Hematopoietic multipotent progenitor cell (in vitro differentiated cells): ENCODE measurements at regions not wholly inside any gene's neighbourhood (a gene's known extent, or its start where the extent isn't known, plus 50 kb on each side); places are given as distances from the start of the nearest gene placed in this dataset.

Source experiments
- DNase-seq, 3 donors: peaks; one replicate each; pipeline ENCODE4 v3.0.0-alpha.2; 2011 to 2015; ENCODE audit warnings: low read depth in 2 of 3, low spot score in 2 of 3

DNA sequence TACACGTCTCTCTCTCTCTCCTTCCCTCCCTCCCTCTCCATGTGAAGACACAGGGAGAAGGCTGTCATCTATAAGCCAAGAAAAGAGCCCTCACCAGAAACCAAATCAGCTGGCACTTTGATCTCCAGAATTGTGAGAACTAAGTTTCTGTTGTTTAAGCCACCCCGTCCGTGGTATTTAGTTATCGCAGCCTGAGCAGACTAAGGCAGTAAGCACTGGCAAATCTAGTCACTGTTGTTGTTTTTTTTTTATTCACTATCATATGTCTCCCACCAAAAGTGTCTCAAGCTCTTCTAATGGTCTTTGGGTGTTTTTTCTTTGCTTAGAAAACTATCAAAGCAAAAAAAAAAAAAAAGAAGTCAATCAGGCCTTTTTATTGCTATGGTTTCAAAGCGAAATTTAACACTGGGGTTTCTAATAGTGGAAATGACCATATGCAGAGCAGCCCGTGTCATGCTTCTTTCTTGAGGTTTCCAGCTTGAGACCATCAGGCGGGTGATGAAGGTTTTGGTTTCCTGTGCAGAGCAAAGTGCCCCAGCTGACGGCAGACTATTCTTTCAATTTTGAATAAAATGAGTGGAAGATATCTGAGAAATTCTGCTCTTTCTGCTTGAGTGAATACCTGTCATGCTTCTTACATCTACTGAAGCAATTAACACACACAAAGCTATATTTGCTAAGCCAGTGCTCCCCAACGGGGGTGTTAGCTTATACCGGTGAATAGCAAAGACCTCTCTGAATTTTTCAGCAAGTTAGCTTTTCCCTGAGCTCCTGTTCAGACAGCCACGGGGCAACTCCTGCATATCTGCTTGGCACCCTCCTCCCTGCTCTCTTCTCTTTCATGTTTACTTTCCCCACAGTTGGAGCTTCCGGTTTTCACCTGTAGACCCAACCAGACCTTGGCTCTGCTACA is 394.1 kb upstream of the ATP5MC3 start:
- DNase-seq, result peak in 2 of 3 donors; percentile 63 to 92

DNA sequence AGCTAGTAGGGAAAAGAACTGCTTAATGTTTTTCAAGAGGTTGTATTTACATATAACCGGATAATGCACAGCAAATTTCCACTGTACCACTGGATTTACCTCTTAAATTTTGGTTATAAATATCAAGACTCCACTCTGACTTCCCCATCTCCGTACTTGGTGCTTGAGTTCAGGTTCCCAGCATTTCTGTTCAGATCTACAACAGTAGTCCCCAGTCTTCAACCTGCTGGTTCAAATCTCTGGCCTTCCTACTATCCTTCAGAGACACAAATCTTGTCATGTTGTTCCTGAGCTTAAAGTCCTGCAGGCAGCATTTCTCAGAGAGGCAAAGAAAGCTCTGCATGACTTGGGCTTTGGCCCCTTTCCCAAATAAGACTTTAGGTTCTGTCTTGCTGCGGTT is 392.6 kb upstream of the ATP5MC3 start:
- DNase-seq, result no peak

DNA sequence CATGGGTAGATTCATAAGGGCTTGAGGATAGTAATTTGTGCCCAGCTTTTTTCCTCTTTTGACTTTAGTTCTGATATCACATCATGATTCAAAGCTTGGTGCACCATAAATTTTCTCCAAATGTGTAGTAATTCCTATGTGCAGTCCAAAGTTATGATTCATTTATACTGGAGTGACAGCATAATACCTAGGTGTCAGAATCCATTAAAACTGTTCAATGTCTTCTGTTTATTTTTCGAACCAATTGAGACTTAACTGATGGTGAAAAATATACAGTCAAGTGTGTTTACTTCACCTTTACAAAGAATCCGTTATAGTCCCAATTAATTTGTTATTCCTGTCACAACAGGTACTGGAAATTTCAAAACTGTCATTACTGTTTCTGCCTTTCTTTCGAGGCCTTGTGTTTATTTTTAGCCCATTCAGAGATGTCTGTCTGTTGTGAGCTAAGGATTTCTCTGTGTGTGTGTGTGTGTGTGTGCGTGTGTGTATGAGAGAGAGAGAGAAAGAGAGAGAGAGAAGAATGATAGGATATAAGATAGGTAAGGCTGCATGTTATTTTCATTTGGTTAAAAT is 389.7 kb upstream of the ATP5MC3 start:
- no peak for DNase-seq

DNA sequence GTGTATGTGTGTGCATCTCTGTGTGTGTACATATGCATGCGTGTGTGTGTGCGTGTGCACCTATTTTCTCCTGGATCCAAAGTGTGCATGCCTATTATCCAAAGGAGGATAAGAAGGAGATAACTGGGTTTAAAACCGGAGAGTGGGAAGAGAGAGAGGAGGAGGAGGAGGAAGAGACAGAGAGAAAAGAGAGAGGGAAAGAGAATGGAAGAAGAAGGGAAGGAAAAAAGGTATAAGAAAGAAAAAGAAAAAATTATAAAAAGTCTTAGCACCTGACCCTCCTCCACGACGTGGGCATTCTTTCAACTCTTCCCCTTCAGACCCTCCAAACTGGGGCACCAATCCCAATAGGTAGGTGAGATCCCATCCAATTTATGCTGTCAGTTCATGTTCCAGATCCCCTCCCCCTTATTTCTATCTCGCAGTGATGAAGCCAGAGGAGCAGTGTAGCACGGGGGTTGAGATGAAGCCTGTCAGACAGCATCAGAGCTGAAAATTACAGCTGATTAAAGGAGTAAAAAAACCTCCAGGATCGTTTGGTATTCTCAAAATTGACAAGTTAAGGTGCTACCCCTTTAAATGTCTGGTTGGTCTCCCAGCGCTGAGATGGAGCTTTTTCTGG is 386.7 kb upstream of the ATP5MC3 start:
- no peak for DNase-seq

DNA sequence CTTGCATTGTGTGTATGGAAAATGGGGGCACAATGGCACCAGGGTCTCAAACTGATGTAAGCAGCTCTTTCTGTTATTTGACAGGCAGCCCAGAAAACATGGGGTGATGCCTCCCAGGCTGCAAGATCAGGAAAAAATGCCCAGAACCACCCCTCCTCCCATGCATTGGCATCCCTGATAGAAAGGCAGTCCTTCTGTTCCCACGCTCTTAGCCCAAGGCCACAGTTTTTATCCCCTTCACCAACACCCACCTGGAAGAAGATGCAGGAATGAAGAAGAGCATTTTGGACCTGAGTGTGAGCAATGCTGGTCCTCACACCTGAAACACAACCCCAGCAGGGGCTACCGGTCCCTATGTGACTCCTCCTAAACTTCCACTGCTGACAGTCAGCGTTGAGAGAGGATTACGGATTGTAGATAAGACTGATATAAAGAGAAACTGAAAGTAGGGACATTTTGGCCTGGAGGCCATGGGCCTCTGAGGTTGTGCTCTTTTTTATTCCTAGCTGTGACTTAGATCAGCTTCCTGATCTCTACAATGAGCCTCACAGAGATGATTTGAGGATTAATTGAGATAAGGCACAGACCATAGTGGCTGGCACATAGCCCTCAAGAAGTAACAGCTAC is 386.0 kb upstream of the ATP5MC3 start:
- peak in 1 of 3 donors; percentile 40 for DNase-seq

DNA sequence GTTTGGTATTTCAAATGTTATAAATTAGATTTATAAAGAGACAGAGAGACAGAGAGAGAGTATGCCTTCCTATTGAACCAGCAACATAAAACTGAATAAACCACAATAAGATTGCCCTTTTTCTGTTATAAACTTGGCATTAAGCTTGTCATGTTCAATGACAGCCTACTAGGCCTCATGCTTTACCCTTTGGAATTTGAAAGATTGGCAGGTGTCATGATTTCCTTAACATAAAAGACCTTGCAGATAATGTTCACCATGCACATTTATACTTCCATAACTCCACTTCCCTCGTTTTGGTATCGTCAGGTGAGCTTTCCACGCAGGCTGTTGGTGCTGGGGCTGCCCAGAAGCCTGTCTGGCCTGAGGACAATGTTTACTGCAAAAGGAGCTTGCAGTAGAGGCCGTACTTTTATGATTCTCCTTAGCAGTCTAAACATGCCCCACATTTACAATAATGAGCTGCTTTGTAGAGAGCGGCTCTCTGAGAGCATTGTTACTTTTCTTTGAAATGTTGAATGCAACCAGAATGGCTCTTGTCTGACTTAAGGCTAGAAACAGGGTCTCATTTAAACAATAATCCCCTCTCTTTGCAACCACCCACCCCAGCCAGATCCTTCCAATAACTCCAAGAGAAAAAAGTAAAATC is 379.1 kb upstream of the ATP5MC3 start:
- no peak for DNase-seq

DNA sequence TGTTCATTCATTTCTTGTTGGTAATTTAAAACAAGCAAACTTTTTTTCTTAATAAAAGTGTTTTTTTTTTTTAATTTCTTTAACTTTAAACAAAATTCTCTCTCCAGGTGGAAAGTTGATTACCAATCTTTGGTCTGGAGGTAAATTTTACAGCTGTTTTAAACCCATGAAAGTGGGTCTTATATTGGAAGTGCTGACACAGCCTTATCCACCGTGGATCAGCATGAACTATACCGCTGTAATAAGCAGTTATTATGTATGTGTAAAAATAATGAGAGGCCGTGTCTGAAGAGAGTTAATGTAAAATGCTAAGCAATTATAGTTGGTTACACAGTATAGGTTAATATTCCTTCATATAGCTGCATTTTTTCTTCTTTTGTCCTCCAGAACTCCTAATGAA is 378.1 kb upstream of the ATP5MC3 start:
- no peak for DNase-seq

DNA sequence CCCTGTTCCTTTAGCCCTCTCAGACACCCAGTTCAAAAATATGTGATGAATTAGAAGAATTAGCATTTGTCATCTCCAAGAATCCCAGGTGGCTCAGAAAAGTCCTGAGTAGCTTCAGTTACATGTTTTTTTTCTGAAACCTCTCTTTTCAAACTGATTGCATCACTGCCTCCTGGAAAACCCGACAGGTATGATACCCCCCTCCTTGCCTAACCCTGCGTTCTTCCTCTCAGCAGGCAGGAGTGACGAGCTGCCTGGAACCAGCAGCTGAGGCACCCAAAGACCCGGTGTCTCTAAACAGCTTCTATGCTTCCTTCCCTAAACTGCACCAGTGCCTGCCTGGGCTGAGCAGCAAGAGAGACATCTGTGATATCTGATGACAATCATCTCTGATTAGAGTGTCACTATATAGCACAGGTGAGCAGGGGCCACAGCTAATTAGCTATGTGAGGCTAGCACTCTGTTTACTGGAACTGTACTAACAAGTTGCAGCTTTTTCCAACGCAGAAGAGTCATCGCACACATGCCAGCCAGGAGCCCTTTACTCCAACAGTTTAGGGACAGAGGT is 376.4 kb upstream of the ATP5MC3 start:
- DNase-seq, result peak in 1 of 3 donors; percentile 20

DNA sequence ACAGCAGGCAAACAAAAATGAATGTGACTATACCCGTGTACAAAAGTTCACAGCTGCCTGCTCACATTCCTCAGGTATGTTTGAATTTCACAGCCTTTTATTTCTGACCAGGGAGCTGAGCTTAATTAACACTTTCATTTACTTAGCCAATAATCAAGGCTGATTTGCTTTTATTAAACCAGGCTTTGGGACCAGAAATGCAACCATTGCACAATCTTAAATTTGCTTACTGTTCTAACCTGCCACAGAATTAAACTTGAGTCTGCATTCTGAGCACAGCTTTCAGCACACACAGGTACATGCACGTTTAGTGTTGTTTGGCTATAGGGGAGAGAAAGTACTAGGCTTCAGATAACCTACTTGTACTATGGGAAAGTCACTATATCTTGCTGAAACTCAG is 372.4 kb upstream of the ATP5MC3 start:
- no peak for DNase-seq

DNA sequence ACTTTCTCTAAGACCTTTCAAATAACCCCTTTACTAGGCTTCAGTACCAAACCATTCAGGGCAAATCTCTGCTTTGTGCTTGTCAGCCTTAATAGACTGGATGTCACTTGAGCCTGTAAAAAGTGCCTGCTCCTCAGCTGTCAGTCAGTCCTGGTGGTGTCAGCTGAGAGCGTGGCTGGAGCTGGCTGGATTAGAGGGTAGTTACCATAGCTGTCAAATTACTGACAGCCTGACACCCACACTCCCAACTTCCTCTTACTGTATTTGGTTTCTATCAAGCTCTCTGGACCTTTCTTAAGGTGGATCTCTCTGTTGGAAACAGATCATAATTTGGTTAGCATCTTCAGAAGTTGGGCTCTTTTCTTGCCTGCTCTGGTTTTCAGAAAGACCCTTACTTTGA is 371.4 kb upstream of the ATP5MC3 start:
- DNase-seq, result peak in 1 of 3 donors; percentile 48

DNA sequence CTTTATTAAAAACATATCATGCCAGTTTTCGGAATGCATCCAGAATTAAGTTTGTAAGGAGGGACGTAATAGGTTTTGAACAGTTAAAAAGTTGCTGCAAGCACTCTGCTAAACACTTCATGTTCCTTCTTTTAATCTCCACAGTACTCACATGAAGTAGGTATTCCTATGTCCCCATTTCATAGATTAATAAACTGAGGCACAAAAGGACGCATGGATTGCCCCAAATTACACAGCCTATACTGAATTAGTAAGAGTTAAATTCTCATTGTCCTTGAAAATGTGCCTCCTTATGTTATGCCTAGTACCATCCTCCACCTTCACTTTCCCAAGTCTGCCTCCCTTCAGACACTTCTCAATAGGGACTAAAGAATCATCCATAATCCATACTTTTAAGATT is 358.9 kb upstream of the ATP5MC3 start:
- no peak for DNase-seq

DNA sequence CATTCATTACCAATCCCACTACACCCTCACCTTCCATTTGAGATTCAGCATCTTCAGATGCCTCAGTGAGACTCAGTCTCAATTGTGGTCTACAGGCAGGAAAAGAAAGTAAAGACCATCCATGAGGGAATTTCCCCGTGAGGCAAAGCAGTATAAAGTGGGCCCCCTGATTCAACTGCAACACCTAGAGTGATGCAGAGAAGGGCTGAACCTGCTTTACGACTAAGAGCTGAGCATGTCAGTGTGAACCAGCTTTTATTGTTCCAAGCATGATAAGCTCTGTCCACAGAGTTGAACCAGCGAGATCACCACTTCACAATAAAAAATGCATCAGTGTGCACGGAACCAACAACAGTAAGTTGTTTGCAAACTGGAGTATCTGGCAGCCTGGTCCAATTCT is 357.6 kb upstream of the ATP5MC3 start:
- no peak for DNase-seq

DNA sequence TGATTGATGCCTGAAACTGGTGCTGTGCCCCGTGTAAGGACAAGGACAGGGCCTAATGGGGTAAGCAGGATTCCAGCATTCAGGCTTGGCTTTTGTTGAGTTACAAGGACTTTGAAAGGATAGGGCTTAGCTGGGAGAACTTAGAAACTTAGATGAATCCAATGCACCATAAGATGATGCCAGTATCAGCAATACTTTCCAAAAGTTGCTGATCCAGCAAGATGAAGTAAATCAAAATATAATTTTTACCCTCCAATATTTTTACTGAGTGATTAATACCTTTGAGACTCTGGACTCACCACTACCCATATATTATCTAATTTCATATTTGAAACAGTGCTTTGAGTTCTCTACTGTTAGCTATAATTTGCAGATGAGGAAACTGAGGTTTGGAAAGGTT is 354.5 kb upstream of the ATP5MC3 start:
- DNase-seq, result no peak

DNA sequence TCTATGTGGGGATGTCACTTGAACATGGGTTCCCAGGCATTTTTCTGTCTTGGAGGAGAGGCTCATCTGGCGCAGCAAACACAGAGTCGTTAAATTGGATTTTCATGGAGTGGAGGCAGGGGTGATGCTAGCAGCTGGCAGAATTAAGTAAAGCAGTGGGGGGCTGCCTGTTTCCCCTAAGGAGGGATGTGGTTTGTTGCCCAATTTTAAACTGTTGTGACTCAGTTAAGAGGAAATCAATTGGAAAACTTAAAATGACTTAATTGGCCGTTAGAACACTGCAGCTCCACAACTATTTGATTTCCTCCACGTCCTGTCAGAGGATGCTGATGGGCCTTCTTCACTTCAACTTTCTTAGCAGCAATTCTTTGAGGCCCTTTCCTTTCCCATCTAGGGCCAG is 354.1 kb upstream of the ATP5MC3 start:
- no peak for DNase-seq

DNA sequence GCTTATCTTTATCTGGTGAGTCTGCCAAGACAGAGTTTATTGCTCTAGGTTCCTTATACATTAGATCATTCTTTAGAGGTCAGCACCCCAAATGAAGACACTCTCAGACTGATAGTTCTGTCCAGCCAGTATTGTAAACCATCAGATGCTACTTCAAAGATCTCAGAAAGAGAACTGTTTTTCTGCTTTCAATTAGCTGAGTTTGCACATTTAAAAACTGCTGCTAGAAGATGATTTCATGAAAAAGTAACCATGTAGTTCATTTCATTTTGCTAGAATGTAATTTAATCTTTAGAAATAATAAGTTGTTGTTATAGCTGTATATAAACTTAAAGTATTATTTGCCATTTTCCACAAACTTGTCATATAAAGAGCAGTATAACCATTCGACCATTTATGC is 344.5 kb upstream of the ATP5MC3 start:
- no peak for DNase-seq

DNA sequence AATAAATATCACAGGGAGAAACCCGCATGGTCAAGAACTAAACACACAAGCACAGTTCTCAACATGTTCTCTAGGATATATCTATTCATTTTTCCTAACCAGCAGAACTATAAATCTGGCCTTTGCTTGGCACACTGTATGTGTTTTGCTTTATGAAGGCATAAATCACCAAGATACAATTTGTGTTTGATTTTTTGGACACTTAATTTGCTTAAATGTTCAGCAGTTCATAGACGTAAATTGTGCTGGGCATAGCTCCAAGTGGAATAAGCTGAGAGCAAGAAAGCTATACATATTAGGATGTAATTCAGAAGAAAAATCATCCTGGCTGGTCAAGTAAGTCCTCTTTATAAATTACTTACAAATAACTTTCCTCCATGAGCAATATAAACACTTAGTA is 341.5 kb upstream of the ATP5MC3 start:
- DNase-seq, result no peak

DNA sequence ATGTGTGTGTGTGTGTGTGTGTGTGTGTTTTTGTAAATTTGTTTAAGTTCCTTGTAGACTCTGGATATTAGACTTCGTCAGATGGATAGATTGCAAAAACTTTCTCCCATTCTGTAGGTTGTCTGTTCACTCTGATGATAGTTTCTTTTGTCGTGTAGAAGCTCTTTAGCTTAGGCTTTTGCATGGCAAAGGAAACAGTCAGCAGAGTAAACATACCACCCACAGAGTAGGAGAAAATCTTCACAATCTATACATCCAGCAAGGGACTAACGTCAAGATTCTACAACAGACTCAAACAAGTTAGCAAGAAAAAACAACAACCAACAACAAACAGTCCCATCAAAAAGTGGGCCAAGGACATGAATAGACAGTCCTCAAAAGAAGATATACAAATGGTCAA is 336.7 kb upstream of the ATP5MC3 start:
- no peak for DNase-seq

DNA sequence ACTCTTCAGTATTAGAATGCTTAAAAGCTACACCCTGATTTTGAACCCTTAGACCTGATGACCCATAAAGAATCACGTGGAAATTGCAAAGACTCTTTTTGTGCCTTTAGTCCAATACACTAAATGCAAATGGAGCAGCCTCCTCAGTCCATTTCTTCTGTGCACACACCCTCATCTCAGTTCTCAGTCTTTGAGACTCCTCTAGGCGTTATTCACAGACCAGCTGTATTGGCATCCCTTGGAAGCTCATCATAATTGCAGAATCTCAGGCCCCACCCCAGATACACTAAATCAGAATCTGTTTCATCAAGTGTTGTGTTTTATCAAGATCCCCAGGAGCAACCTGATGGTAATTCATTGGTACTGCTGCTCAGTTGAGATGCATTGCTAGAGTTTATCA is 335.0 kb upstream of the ATP5MC3 start:
- no peak for DNase-seq

DNA sequence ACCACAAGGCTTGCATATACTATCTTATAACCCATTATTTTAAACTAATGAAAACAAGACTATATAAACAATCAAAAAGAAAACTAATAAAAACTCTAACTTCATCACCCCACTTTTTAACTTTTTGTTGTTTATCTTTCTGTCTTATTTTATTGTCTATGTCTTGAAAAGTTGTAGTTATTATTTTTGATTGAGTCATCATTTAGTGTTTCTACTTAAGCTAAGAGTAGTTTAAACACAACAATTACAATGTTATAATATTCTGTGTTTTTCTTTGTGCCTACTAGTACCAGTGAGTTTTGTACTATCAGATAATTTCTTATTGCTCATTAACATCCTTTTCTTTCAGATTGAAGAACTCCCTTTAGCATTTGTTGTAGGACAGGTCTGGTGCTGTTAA is 318.7 kb upstream of the ATP5MC3 start:
- DNase-seq, result no peak

DNA sequence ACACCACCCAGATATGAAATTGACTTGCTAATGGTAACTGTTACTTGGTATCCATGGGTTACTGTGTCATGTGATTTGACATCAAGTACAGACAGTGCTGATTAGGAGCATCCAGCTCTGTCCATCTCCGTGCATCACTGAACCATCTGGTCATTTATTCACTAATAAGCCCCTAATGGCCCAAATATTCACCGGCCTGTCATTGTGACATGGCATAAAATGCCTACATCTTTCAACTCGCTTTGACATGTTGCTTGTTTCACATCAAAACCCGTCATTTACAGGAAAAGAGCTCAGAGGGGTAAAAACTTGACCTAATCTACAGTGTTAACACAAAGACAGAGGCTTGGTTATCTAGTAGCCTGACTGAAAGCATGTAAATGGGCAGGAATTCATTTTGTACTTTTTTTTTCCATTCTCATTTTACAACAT is 308.9 kb upstream of the ATP5MC3 start:
- no peak for DNase-seq
